SK-N-SH (cell line): ENCODE measurements at regions not wholly inside any gene's neighbourhood (a gene's known extent, or its start where the extent isn't known, plus 50 kb on each side); places are given as distances from the start of the nearest gene placed in this dataset.

ENCODE experiments used
- CTCF ChIA-PET: fragments of 300-600, 350-600 bp; formaldehyde crosslinking; extraction: SDS; loops from one replicate; lab custom pipeline; 2021; lab: Yijun Ruan, JAX
- POLR2A ChIA-PET: fragments of 350-600 bp; sonication (Branson Sonifier 250); formaldehyde crosslinking; extraction: SDS; loops from one replicate; lab custom pipeline; 2020; ENCODE audit warnings: antibody characterized with exemption, inconsistent platforms; lab: Yijun Ruan, JAX
- DNase-seq: peaks from one replicate; pipeline ENCODE4 v3.0.0; 2012
- H2AFZ ChIP-seq: fragments of 200-600 bp; sonication (generic); 2 replicates; pipeline ENCODE4 v1.8.1; 2016; ENCODE audit warnings: antibody characterized with exemption, mild to moderate bottlenecking, low read depth
- H3F3A ChIP-seq: fragments of 200-600 bp; sonication (generic); replicated peaks from 2 replicates; pipeline ENCODE3; 2016; ENCODE audit warnings: antibody characterized with exemption, mild to moderate bottlenecking; ENCODE audit not compliant: insufficient read depth
- H3K27ac ChIP-seq, 2 experiments: fragments of 200-500 bp in 1 of 2; fragments of 200-600 bp in 1 of 2; sonication (Bioruptor generic) in 1 of 2; sonication (generic), shearing (Covaris generic) in 1 of 2; 2 replicates each; pipeline versions ENCODE4 v1.5.1 to v1.6.1; 2014 to 2016; ENCODE audit warnings: low read depth in 2 of 2, inconsistent platforms in 1 of 2, low read length in 1 of 2, mild to moderate bottlenecking in 1 of 2, mixed read lengths in 1 of 2
- H3K27me3 ChIP-seq: fragments of 200-600 bp; sonication (generic), shearing (Covaris generic); 2 replicates; pipeline ENCODE4 v1.6.1; 2016; ENCODE audit warnings: mixed run types; ENCODE audit not compliant: insufficient read depth
- H3K36me3 ChIP-seq, 2 experiments: fragments of 200-500 bp in 1 of 2; fragments of 200-600 bp in 1 of 2; sonication (Bioruptor generic) in 1 of 2; sonication (generic) in 1 of 2; replicated peaks in 1 of 2; 2 replicates each; pipeline versions ENCODE3 to v1.5.1; 2014 to 2016; ENCODE audit warnings: low read length in 1 of 2, mild to moderate bottlenecking in 1 of 2; ENCODE audit not compliant: insufficient read depth in 2 of 2, control insufficient read depth in 1 of 2
- H3K4me1 ChIP-seq, 2 experiments: fragments of 200-500 bp in 1 of 2; fragments of 200-600 bp in 1 of 2; sonication (Bioruptor generic) in 1 of 2; sonication (generic), shearing (Covaris generic) in 1 of 2; 2 replicates each; pipeline versions ENCODE4 v1.5.1 to v1.6.1; 2014 to 2016; ENCODE audit warnings: low read depth in 1 of 2, low read length in 1 of 2, mixed run types in 1 of 2; ENCODE audit not compliant: insufficient read depth in 2 of 2, control insufficient read depth in 1 of 2
- H3K4me2 ChIP-seq: fragments of 200-600 bp; sonication (generic), shearing (Covaris generic); 2 replicates; pipeline ENCODE4 v1.6.1; 2017; ENCODE audit warnings: mixed run types
- H3K4me3 ChIP-seq, 2 experiments: fragments of 200-500 bp in 1 of 2; fragments of 200-600 bp in 1 of 2; sonication (Bioruptor generic) in 1 of 2; sonication (generic), shearing (Covaris generic) in 1 of 2; 2 replicates each; pipeline versions ENCODE4 v1.5.1 to v1.8.1; 2014 to 2016; ENCODE audit warnings: low read depth in 2 of 2, inconsistent platforms in 1 of 2, low read length in 1 of 2, mild to moderate bottlenecking in 1 of 2, mixed read lengths in 1 of 2, moderate library complexity in 1 of 2
- H3K79me2 ChIP-seq: fragments of 200-600 bp; sonication (generic); 2 replicates; pipeline ENCODE4 v1.8.1; 2017; ENCODE audit warnings: mild to moderate bottlenecking; ENCODE audit not compliant: insufficient read depth
- H3K9ac ChIP-seq: fragments of 200-600 bp; sonication (generic); 2 replicates; pipeline ENCODE4 v1.6.1; 2017; ENCODE audit warnings: mixed run types
- H3K9me2 ChIP-seq: fragments of 200-600 bp; sonication (generic); 2 replicates; pipeline ENCODE4 v1.6.1; 2017; ENCODE audit warnings: mixed run types
- H3K9me3 ChIP-seq: fragments of 200-600 bp; sonication (generic); 2 replicates; pipeline ENCODE4 v1.6.1; 2017; ENCODE audit warnings: mixed run types, mild to moderate bottlenecking, moderate library complexity
- H4K20me1 ChIP-seq: fragments of 200-600 bp; sonication (generic); 2 replicates; pipeline ENCODE4 v1.6.1; 2017; ENCODE audit warnings: mild to moderate bottlenecking, mixed run types; ENCODE audit not compliant: insufficient read depth
- CHD2 ChIP-seq: fragments of 150-350 bp; IDR thresholded peaks from 2 replicates; pipeline ENCODE4 v1.6.1; 2018; ENCODE audit warnings: low read length; ENCODE audit not compliant: partially characterized antibody
- EP300 ChIP-seq, 2 experiments: IDR thresholded peaks; 2 replicates each; pipeline versions ENCODE4 v1.4.0 to v1.6.1; 2012; ENCODE audit warnings: borderline replicate concordance in 1 of 2, low read depth in 1 of 2, low read length in 1 of 2
- FOSL2 ChIP-seq: IDR thresholded peaks from 2 replicates; pipeline ENCODE4 v1.4.0; 2012; ENCODE audit warnings: low read depth, mild to moderate bottlenecking, moderate library complexity, borderline replicate concordance
- FOXJ3 ChIP-seq: sonication (generic); formaldehyde crosslinking; IDR thresholded peaks from 2 replicates; pipeline ENCODE4 v1.5.1; 2020; ENCODE audit warnings: mild to moderate bottlenecking, missing genetic modification reagents
- FOXM1 ChIP-seq: IDR thresholded peaks from 2 replicates; pipeline ENCODE4 v1.4.0; 2012; ENCODE audit warnings: low read depth, mild to moderate bottlenecking
- GATA2 ChIP-seq: sonication (generic); formaldehyde crosslinking; IDR thresholded peaks from 2 replicates; pipeline ENCODE4 v1.5.0; 2020; ENCODE audit warnings: mild to moderate bottlenecking, missing genetic modification reagents
- IRF3 ChIP-seq: fragments of 150-350 bp; IDR thresholded peaks from 2 replicates; pipeline ENCODE4 v1.6.1; 2016; ENCODE audit warnings: mild to moderate bottlenecking, low read depth, low read length
- MAX ChIP-seq: IDR thresholded peaks from 2 replicates; pipeline ENCODE4 v1.4.0; 2012; ENCODE audit warnings: low read depth
- MEF2A ChIP-seq: IDR thresholded peaks from 2 replicates; pipeline ENCODE4 v1.4.0; 2012; ENCODE audit warnings: low read depth, borderline replicate concordance
- MXI1 ChIP-seq: IDR thresholded peaks from 2 replicates; pipeline ENCODE4 v1.6.1; 2012; ENCODE audit warnings: mild to moderate bottlenecking, low read depth, low read length, improper control_type of control experiment
- NFIC ChIP-seq: IDR thresholded peaks from 2 replicates; pipeline ENCODE4 v1.4.0; 2012; ENCODE audit warnings: borderline replicate concordance
- RAD21 ChIP-seq: IDR thresholded peaks from 2 replicates; pipeline ENCODE4 v1.6.1; 2012; ENCODE audit warnings: mild to moderate bottlenecking, low read length
- RCOR1 ChIP-seq: fragments of 150-350 bp; IDR thresholded peaks from 2 replicates; pipeline ENCODE4 v1.6.1; 2017; ENCODE audit warnings: antibody characterized with exemption, low read length
- TAF1 ChIP-seq: IDR thresholded peaks from 2 replicates; pipeline ENCODE4 v1.6.1; 2012; ENCODE audit warnings: low read depth, mild to moderate bottlenecking, low read length, moderate library complexity, borderline replicate concordance
- USF1 ChIP-seq: IDR thresholded peaks from 2 replicates; pipeline ENCODE4 v1.4.0; 2012; ENCODE audit warnings: low read depth, borderline replicate concordance
- YY1 ChIP-seq: IDR thresholded peaks from 2 replicates; pipeline ENCODE4 v1.4.0; 2012; ENCODE audit warnings: low read depth, mild to moderate bottlenecking
- WGBS: methylation state at CpG from one replicate; pipeline ENCODE4 v1.1.6; 2017; ENCODE audit warnings: low lambda C conversion rate; 5-methylcytosine and 5-hydroxymethylcytosine counted together
- TF ChIP-seq, protein P1 (sequence below): IDR thresholded peaks from 2 replicates; pipeline ENCODE4 v1.4.0; 2012; ENCODE audit warnings: low read depth, borderline replicate concordance
- TF ChIP-seq, protein P2 (sequence below): fragments of 150-350 bp; IDR thresholded peaks from 2 replicates; pipeline ENCODE4 v1.6.1; 2017; ENCODE audit warnings: antibody characterized with exemption, low read length, low read depth, borderline replicate concordance

DNA sequence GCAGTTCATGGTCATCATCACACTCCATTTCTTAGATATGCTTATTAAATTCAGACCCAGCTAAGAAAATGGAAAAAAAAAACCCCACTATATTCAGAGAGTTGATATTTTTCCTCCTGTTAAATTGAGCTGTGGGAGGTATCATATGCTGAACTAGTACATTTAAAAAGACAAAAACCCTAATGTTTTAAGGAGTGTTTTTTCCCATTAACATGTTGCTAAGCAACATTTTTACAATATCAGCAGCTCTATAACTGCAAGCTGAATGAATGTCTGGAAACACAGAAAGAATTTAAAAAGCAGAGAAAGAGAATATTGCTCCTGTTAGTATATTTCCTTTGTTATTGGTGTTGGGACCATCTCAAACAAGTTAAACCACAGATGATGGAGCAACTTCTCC is 265.8 kb upstream of the GRIA1 start:
- no peaks in the 10 kb centered on the region for H4K20me1 ChIP-seq
- no peak for TF ChIP-seq MXI1
- TF ChIP-seq EP300 (IDR thresholded peaks at IDR 0.05; ENCODE audit: borderline replicate concordance in 1 of 2, low read depth in 1 of 2, low read length in 1 of 2): no peak
- TF ChIP-seq, protein P1, sequence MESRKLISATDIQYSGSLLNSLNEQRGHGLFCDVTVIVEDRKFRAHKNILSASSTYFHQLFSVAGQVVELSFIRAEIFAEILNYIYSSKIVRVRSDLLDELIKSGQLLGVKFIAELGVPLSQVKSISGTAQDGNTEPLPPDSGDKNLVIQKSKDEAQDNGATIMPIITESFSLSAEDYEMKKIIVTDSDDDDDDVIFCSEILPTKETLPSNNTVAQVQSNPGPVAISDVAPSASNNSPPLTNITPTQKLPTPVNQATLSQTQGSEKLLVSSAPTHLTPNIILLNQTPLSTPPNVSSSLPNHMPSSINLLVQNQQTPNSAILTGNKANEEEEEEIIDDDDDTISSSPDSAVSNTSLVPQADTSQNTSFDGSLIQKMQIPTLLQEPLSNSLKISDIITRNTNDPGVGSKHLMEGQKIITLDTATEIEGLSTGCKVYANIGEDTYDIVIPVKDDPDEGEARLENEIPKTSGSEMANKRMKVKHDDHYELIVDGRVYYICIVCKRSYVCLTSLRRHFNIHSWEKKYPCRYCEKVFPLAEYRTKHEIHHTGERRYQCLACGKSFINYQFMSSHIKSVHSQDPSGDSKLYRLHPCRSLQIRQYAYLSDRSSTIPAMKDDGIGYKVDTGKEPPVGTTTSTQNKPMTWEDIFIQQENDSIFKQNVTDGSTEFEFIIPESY: no peak
- TF ChIP-seq, protein P2, sequence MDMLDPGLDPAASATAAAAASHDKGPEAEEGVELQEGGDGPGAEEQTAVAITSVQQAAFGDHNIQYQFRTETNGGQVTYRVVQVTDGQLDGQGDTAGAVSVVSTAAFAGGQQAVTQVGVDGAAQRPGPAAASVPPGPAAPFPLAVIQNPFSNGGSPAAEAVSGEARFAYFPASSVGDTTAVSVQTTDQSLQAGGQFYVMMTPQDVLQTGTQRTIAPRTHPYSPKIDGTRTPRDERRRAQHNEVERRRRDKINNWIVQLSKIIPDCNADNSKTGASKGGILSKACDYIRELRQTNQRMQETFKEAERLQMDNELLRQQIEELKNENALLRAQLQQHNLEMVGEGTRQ: no peak
- no peak for TF ChIP-seq NFIC
- TF ChIP-seq IRF3: no peak
- no peak for TF ChIP-seq TAF1
- TF ChIP-seq USF1: no peak
- no peak for TF ChIP-seq FOXJ3 (CRISPR knock-in tag)
- TF ChIP-seq FOSL2: no peak
- TF ChIP-seq CHD2: no peak
- TF ChIP-seq, all 33 proteins: peak for 0
- POLR2A ChIA-PET: no interaction called here
- no peak overlapping the region for H2AFZ ChIP-seq
- H3K9ac ChIP-seq: no peak overlapping the region
- H3K27ac ChIP-seq: no peak overlapping the region
- no peaks in the 10 kb centered on the region for H3F3A ChIP-seq
- CTCF ChIA-PET: no interaction called here
- no peaks in the 10 kb centered on the region for H3K9me2 ChIP-seq
- H3K9me3 ChIP-seq: no peaks in the 10 kb centered on the region
- no peak overlapping the region for H3K4me3 ChIP-seq
- no peak overlapping the region for H3K4me2 ChIP-seq
- no peaks in the 10 kb centered on the region for H3K36me3 ChIP-seq
- no peaks in the 10 kb centered on the region for H3K27me3 ChIP-seq
- no peaks in the 10 kb centered on the region for H3K79me2 ChIP-seq
- DNase-seq: no peak
- H3K4me1 ChIP-seq: no peaks in the 10 kb centered on the region

- Histone ChIP-seq H3K79me2 (no peaks in the 10 kb centered on the region), H3K9ac (no peak overlapping the region), H3K4me2 (no peak overlapping the region), H3K27me3 (no peaks in the 10 kb centered on the region), H3K4me3 (no peak overlapping the region), H3F3A (no peaks in the 10 kb centered on the region), H2AFZ (no peak overlapping the region), H3K27ac (no peak overlapping the region), H3K9me3 (no peaks in the 10 kb centered on the region), H3K36me3 (no peaks in the 10 kb centered on the region), H4K20me1 (no peaks in the 10 kb centered on the region), H3K9me2 (no peaks in the 10 kb centered on the region), H3K4me1 (no peaks in the 10 kb centered on the region)
- POLR2A ChIA-PET: no interaction called here
- WGBS: 0% methylated on average over 2 of the region's 2 CpGs
- DNase-seq: no peak
- TF ChIP-seq MEF2A (no peak), CHD2 (no peak), MAX (no peak), MXI1 (no peak), EP300 (IDR thresholded peaks at IDR 0.05; ENCODE audit: borderline replicate concordance in 1 of 2, low read depth in 1 of 2, low read length in 1 of 2) (no peak), TAF1 (no peak), GATA2 (CRISPR knock-in tag) (no peak), RCOR1 (no peak), FOXM1 (no peak), YY1 (no peak), FOSL2 (no peak), RAD21 (no peak)
- CTCF ChIA-PET: no interaction called here
Measured at GRCh38 chr5:153233933-153234332, 256.5 kb upstream of the GRIA1 start.
